GM21526 (cell line): ENCODE measurements at regions not wholly inside any gene's neighbourhood (a gene's known extent, or its start where the extent isn't known, plus 50 kb on each side); places are given as distances from the start of the nearest gene placed in this dataset.
"Not testable (repeated sequence)": the region's sequence is repeated elsewhere in the genome, so short reads cannot be mapped to it uniquely, and the experiment has no call there.

Experiments
- ATAC-seq: cut with Tn5 transposase; IDR thresholded peaks from one replicate; pipeline ENCODE4 v1.9.1; 2021; ENCODE audit warnings: moderate library complexity; ENCODE audit not compliant: unreplicated experiment, low FRiP score

GRCh38 chrX:151042842-151043241 lies 59.7 kb downstream of the HMGB3 start:
- no peak for ATAC-seq

DNA sequence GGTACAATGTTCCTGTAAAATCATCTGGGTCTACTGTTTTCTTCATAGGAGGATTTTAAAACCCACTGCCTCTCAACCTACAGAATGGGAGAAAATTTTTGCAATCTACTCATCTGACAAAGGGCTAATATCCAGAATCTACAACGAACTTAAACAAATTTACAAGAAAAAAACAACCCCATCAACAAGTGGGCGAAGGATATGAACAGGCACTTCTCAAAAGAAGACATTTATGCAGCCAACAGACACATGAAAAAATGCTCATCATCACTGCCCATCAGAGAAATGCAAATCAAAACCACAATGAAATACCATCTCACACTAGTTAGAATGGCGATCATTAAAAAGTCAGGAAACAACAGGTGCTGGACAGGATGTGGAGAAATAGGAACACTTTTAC lies 83.2 kb downstream of the HMGB3 start:
- not testable (repeated sequence) for ATAC-seq

- ATAC-seq, result no peak
Measured at GRCh38 chrX:151073767-151074166, 90.6 kb downstream of the HMGB3 start.

GRCh38 chrX:151081016-151081415 lies 95.4 kb upstream of the GPR50 start:
- no peak for ATAC-seq

DNA sequence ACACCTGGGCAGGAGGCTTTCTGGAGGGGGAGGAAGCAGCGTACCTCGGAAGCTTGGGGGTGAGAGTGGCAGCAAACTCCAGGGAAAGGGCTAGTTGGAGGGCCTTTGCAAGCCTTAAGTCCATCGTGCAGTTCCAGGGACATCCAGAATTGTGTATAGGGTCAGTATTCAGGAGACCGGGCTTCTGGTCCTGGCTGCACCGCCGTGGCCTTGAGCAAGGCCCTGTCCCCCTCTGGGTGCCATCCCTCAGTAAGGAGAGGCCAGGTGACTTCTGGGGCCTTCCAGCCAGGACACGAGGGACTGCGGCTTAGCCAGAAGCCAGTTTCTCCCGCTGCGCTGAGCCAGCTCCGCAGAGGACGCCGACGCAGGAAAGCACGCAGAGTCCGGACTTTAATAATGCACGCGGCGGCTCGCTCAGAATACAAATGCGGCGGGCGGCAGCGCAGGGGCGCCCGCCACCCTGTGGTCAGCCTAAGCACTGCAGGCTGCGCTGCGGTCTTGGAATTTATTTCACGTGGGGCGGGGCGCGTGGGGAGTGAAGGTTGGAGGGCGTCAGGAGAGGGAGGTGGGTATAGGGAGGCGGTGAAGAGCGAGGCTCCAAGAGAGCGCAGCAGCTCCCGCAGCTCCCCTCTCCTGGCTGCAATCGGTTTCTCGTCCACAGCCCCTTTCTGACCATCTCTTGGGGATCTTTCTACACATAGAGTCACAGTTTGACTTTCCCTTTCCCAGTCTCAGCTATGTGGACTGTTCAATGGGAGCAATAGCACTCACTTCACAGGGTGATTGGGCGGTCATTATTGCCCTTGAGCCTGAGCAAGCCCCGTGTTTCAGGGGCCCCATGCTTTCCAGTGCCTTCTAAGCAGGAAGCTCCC lies 94.1 kb upstream of the GPR50 start:
- peak; percentile 92 for ATAC-seq

DNA sequence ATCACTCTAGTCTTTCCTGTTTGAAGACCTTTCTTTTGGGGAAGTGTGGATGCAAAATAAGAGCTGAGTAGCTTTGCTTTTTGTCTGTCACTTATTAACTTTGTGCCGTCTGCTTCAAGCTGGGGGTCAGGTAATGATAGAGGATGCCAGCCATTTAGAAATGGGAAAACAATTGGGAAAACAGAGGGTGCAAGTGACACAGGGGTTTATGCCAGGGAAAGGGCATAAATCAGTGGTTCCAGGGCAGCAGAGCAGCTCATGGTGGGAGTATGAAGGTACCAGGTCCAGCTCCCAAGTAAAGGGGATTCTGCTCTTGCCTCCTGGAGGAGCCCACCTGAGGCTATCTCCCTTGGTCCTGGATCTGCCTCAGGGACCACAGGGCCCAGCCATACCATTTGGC lies 91.9 kb upstream of the GPR50 start:
- ATAC-seq, result no peak

GRCh38 chrX:151085207-151085606 lies 91.2 kb upstream of the GPR50 start:
- ATAC-seq, result no peak

DNA sequence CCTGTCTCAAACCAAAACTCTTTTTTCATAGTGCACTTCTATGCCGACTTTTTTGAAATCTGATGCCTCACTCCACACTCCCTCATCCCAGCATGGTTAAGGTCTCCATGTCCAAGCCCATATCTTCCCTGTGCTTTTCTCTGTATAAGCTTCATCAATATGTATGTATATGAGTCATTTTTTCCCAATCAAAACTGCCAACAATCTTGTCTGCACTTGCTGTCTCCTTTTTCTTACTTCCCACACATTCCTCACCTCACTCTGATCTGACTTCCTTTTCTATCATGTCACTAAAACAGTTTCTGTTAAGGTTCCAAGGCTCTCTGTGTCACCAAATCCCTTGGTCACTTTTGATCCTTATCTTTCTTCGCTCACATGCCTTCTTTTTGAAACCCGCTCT lies 88.2 kb upstream of the GPR50 start:
- no peak for ATAC-seq

- ATAC-seq, result no peak
Measured at GRCh38 chrX:151099001-151099400, 77.4 kb upstream of the GPR50 start.

GRCh38 chrX:151100799-151101198 lies 75.6 kb upstream of the GPR50 start:
- no peak for ATAC-seq

DNA sequence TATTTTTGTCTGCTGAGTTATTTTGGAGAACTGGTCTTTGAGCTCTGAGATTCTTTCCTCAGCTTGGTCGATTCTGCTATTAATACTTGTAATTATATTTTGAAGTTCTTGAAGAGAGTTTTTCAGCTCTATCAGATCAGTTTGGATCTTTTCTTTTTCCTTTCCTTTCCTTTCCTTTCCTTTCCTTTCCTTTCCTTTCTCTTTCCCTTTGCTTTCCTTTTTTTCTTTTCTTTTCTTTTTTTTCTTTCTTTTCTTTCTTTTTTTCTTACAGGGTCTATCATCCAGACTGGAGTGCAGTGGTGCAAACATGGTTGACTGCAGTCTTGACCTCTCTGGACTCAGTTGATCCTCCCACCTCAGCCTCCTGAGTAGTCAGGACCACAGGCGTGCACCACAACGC lies 63.2 kb upstream of the GPR50 start:
- ATAC-seq, result not testable (repeated sequence)
